ENCODE measurements at regions not wholly inside any gene's neighbourhood (a gene's known extent, or its start where the extent isn't known, plus 50 kb on each side); places are given as distances from the start of the nearest gene placed in this dataset.

GRCh38 chr2:10242998-10243925, 59.4 kb upstream of the HPCAL1 start:
- TF ChIP-seq ZNF565 (CRISPR knock-in tag; conservative IDR thresholded peaks at IDR 0.05; ENCODE audit: low read depth) (no peak), ZC3H10 (CRISPR knock-in tag; IDR thresholded peaks at IDR 0.05) (no peak), SNAI2 (CRISPR knock-in tag; IDR thresholded peaks at IDR 0.05) (no peak), RARB (CRISPR knock-in tag; IDR thresholded peaks at IDR 0.05) (no peak), PPARA (CRISPR knock-in tag; IDR thresholded peaks at IDR 0.05; ENCODE audit: borderline replicate concordance) (no peak), ISL1 (CRISPR knock-in tag; IDR thresholded peaks at IDR 0.05) (no peak), OSR1 (CRISPR knock-in tag; IDR thresholded peaks at IDR 0.05) (no peak), ESRRG (CRISPR knock-in tag; IDR thresholded peaks at IDR 0.05) (no peak), CREB5 (CRISPR knock-in tag; IDR thresholded peaks at IDR 0.05; ENCODE audit: low read depth) (no peak), ZNF8 (CRISPR knock-in tag; IDR thresholded peaks at IDR 0.05) (no peak), POU6F1 (CRISPR knock-in tag; IDR thresholded peaks at IDR 0.05; ENCODE audit: borderline replicate concordance, low read depth) (no peak), CSDC2 (CRISPR knock-in tag; IDR thresholded peaks at IDR 0.05) (no peak), PATZ1 (CRISPR knock-in tag; IDR thresholded peaks at IDR 0.05; ENCODE audit: borderline replicate concordance) (no peak), ZFP30 (CRISPR knock-in tag; IDR thresholded peaks at IDR 0.05) (no peak), BACH2 (CRISPR knock-in tag; IDR thresholded peaks at IDR 0.05; ENCODE audit: borderline replicate concordance) (no peak), TSHZ2 (CRISPR knock-in tag; IDR thresholded peaks at IDR 0.05) (no peak)
- no peak for ATAC-seq

GRCh38 chr2:10243926-10244270, 58.8 kb upstream of the HPCAL1 start:
- no peak; the same call in 2 of the 3 replicates for ATAC-seq
- TF ChIP-seq PPARA (CRISPR knock-in tag; IDR thresholded peaks at IDR 0.05; ENCODE audit: borderline replicate concordance) = no peak
- no peak for TF ChIP-seq PATZ1 (CRISPR knock-in tag; IDR thresholded peaks at IDR 0.05; ENCODE audit: borderline replicate concordance)
- TF ChIP-seq CSDC2 (CRISPR knock-in tag; IDR thresholded peaks at IDR 0.05) = no peak
- no peak for TF ChIP-seq CREB5 (CRISPR knock-in tag; IDR thresholded peaks at IDR 0.05; ENCODE audit: low read depth)
- no peak for TF ChIP-seq TCF4 (CRISPR knock-in tag; IDR thresholded peaks at IDR 0.05; ENCODE audit: borderline replicate concordance)
- no peak for TF ChIP-seq ISL1 (CRISPR knock-in tag; IDR thresholded peaks at IDR 0.05)

GRCh38 chr2:10245021-10245420, 57.7 kb upstream of the HPCAL1 start:
- ATAC-seq = no peak
- TF ChIP-seq ISL1 (CRISPR knock-in tag; IDR thresholded peaks at IDR 0.05) (no peak), CSDC2 (CRISPR knock-in tag; IDR thresholded peaks at IDR 0.05) (no peak), SNAI2 (CRISPR knock-in tag; IDR thresholded peaks at IDR 0.05) (no peak), PATZ1 (CRISPR knock-in tag; IDR thresholded peaks at IDR 0.05; ENCODE audit: borderline replicate concordance) (no peak), ZFP3 (CRISPR knock-in tag; IDR thresholded peaks at IDR 0.05) (no peak), ZNF565 (CRISPR knock-in tag; conservative IDR thresholded peaks at IDR 0.05; ENCODE audit: low read depth) (no peak), GLIS3 (CRISPR knock-in tag; IDR thresholded peaks at IDR 0.05) (no peak), CSRNP3 (CRISPR knock-in tag; IDR thresholded peaks at IDR 0.05) (no peak), ESRRG (CRISPR knock-in tag; IDR thresholded peaks at IDR 0.05) (no peak), ZC3H10 (CRISPR knock-in tag; IDR thresholded peaks at IDR 0.05) (no peak), PPARA (CRISPR knock-in tag; IDR thresholded peaks at IDR 0.05; ENCODE audit: borderline replicate concordance) (no peak), ZFP30 (CRISPR knock-in tag; IDR thresholded peaks at IDR 0.05) (no peak)

Measured in SK-N-SH treated with all-trans-retinoic acid at 6 μM for 48 hours (cell line).